HCT116 (cell line): ENCODE measurements at regions not wholly inside any gene's neighbourhood (a gene's known extent, or its start where the extent isn't known, plus 50 kb on each side); places are given as distances from the start of the nearest gene placed in this dataset.

Experiments used
- ATAC-seq: fragments of 200-7000 bp; cut with Tn5 transposase; 2 replicates; pipeline ENCODE4 v1.9.1; 2020; ENCODE audit warnings: mild to moderate bottlenecking, moderate library complexity
- BruUV-seq: library from RNA; stranded (reverse); fragments of 400-500 nt; replicated peaks from 2 replicates; lab custom pipeline; 2021; lab: Mats Ljungman, UMichigan
- CTCF ChIA-PET: fragments of 300-600 bp; sonication (Branson Sonifier 250); formaldehyde crosslinking; loops from one replicate; lab custom pipeline; 2021; ENCODE audit warnings: antibody characterized with exemption; lab: Charles Lee
- POLR2A ChIA-PET: fragments of 300-600, 350-600 bp; sonication (Branson Sonifier 250); formaldehyde crosslinking; loops from one replicate; lab custom pipeline; 2021; ENCODE audit warnings: antibody characterized with exemption; lab: Charles Lee
- RAD21 ChIA-PET, 2 experiments: fragments of 300-600 bp; sonication (Branson Sonifier 250); formaldehyde crosslinking; loops; one replicate each; lab custom pipeline; 2023; ENCODE audit warnings: low total read pairs in 2 of 2; ENCODE audit not compliant: uncharacterized antibody in 2 of 2, unreplicated experiment in 2 of 2, low non-redundant PET in 1 of 2; lab: Charles Lee
- DNase-seq: peaks from one replicate; pipeline ENCODE4 v3.0.0-alpha.2; 2010; ENCODE audit warnings: low read depth, low spot score
- H2AFZ ChIP-seq: fragments of 200-600 bp; shearing (Covaris generic), sonication (generic); 2 replicates; pipeline ENCODE4 v1.6.1; 2017; ENCODE audit warnings: low read depth, mixed run types, mixed read lengths, antibody characterized with exemption, low read length; ENCODE audit not compliant: poor library complexity, severe bottlenecking
- H3K27ac ChIP-seq: 2 replicates; pipeline ENCODE4 v1.5.1; 2012; ENCODE audit warnings: low read depth, low read length
- H3K27me3 ChIP-seq: fragments of 200-600 bp; sonication (generic); 2 replicates; pipeline ENCODE4 v1.6.1; 2016; ENCODE audit warnings: mixed run types, low read length, mixed read lengths; ENCODE audit not compliant: insufficient read depth
- H3K36me3 ChIP-seq, 2 experiments: fragments of 200-500 bp in 1 of 2; fragments of 200-600 bp in 1 of 2; sonication (Bioruptor generic) in 1 of 2; sonication (generic) in 1 of 2; 2 replicates each; pipeline versions ENCODE4 v1.5.1 to v1.6.1; 2014 to 2016; ENCODE audit warnings: low read length in 2 of 2, inconsistent platforms in 1 of 2, mixed read lengths in 1 of 2, mixed run types in 1 of 2; ENCODE audit not compliant: insufficient read depth in 2 of 2, control insufficient read depth in 1 of 2
- H3K4me1 ChIP-seq, 2 experiments: fragments of 200-600 bp in 1 of 2; sonication (generic) in 1 of 2; 2 replicates each; pipeline versions ENCODE4 v1.5.1 to v1.6.1; 2012 to 2017; ENCODE audit warnings: low read length in 2 of 2, inconsistent platforms in 1 of 2, mild to moderate bottlenecking in 1 of 2, mixed read lengths in 1 of 2, mixed run types in 1 of 2, moderate library complexity in 1 of 2; ENCODE audit not compliant: insufficient read depth in 2 of 2, control insufficient read depth in 1 of 2
- H3K4me2 ChIP-seq: fragments of 200-600 bp; sonication (generic); 2 replicates; pipeline ENCODE4 v1.6.1; 2017; ENCODE audit warnings: mixed run types, low read length, mixed read lengths
- H3K4me3 ChIP-seq, 2 experiments: fragments of 200-600 bp in 1 of 2; sonication (generic) in 1 of 2; replicated peaks in 1 of 2; 2 replicates each; pipeline ENCODE4 v1.5.1; 2011 to 2016; ENCODE audit warnings: low read length in 2 of 2, control low read depth in 1 of 2, low read depth in 1 of 2, mild to moderate bottlenecking in 1 of 2, mixed read lengths in 1 of 2, mixed run types in 1 of 2
- H3K79me2 ChIP-seq: fragments of 200-600 bp; sonication (generic); 2 replicates; pipeline ENCODE4 v1.6.1; 2017; ENCODE audit warnings: mild to moderate bottlenecking, mixed run types, low read length, moderate library complexity, mixed read lengths; ENCODE audit not compliant: insufficient read depth
- H3K9ac ChIP-seq: fragments of 200-600 bp; sonication (generic); 2 replicates; pipeline ENCODE4 v1.6.1; 2016; ENCODE audit warnings: low read length, mixed read lengths
- H3K9me2 ChIP-seq: fragments of 200-600 bp; sonication (generic), shearing (Covaris generic); 2 replicates; pipeline ENCODE4 v1.6.1; 2017; ENCODE audit warnings: mixed run types, mild to moderate bottlenecking, moderate library complexity; ENCODE audit not compliant: insufficient read depth
- H3K9me3 ChIP-seq, 2 experiments: fragments of 200-500 bp in 1 of 2; fragments of 200-600 bp in 1 of 2; sonication (Bioruptor generic) in 1 of 2; sonication (generic) in 1 of 2; 2 replicates each; pipeline ENCODE4 v1.6.1; 2014 to 2017; ENCODE audit warnings: low read length in 2 of 2, mixed read lengths in 2 of 2, inconsistent platforms in 1 of 2, low read depth in 1 of 2, mild to moderate bottlenecking in 1 of 2, mixed run types in 1 of 2, moderate library complexity in 1 of 2; ENCODE audit not compliant: control insufficient read depth in 1 of 2, insufficient read depth in 1 of 2
- H4K20me1 ChIP-seq: fragments of 200-600 bp; sonication (generic), shearing (Covaris generic); 2 replicates; pipeline ENCODE4 v1.6.1; 2017; ENCODE audit warnings: mixed run types, mild to moderate bottlenecking, moderate library complexity; ENCODE audit not compliant: insufficient read depth
- CBX3 ChIP-seq: IDR thresholded peaks from 2 replicates; pipeline ENCODE4 v1.6.1; 2012; ENCODE audit warnings: low read depth
- ELF1 ChIP-seq: IDR thresholded peaks from 2 replicates; pipeline ENCODE4 v1.6.1; 2012; ENCODE audit warnings: low read depth, borderline replicate concordance
- EZH2phosphoT487 ChIP-seq: fragments of 200-600 bp; IDR thresholded peaks from 2 replicates; pipeline ENCODE4 v1.6.1; 2018; ENCODE audit warnings: antibody characterized with exemption, borderline replicate concordance
- JUND ChIP-seq: IDR thresholded peaks from 2 replicates; pipeline ENCODE4 v1.6.1; 2012
- SP1 ChIP-seq: IDR thresholded peaks from 2 replicates; pipeline ENCODE4 v1.6.1; 2012; ENCODE audit warnings: low read depth
- ZFX ChIP-seq: fragments of 450-650 bp; IDR thresholded peaks from 2 replicates; pipeline ENCODE4 v1.6.1; 2017
- ZNF274 ChIP-seq: fragments of 200-500 bp; sonication (Bioruptor generic); IDR thresholded peaks from 2 replicates; pipeline ENCODE4 v1.6.1; 2014; ENCODE audit warnings: mild to moderate bottlenecking, low read depth, low read length, inconsistent platforms
- intact Hi-C: fragments of 100-400 bp; cut with micrococcal nuclease; formaldehyde crosslinking; loops from 2 replicates; pipeline ENCODE4 v1.10.0; 2022
- TF ChIP-seq, protein P1 (sequence below): IDR thresholded peaks from 2 replicates; pipeline ENCODE4 v1.6.1; 2012; ENCODE audit warnings: low read depth
- TF ChIP-seq, protein P2 (sequence below): IDR thresholded peaks from 2 replicates; pipeline ENCODE4 v1.6.1; 2012

DNA sequence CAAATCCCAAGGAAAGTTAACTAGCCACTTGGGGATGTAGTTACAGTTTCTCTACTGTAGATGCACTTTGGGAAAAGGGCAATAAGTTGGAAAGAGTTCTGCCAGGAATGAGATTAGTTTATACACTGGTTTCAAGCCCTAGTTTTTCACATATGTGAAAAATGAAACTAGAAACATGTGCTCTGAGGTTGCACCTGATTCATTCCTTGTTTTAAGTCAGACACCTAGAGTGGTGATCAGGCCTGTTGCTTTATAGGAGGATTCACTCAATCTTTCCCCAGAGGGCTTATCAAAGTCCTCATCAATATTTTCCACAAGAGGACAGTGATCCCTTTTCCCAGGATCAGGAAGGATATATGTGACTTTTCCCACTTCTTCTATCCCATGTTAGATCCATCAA is 515.9 kb upstream of the PKN2 start:
- Histone ChIP-seq H3K9me3 (no peaks in the 10 kb centered on the region), H3K27ac (no peak overlapping the region), H2AFZ (no peak overlapping the region), H3K4me2 (no peak overlapping the region), H3K9ac (no peak overlapping the region), H3K9me2 (no peaks in the 10 kb centered on the region), H3K27me3 (no peaks in the 10 kb centered on the region), H3K4me3 (no peak overlapping the region), H3K79me2 (no peaks in the 10 kb centered on the region), H4K20me1 (no peaks in the 10 kb centered on the region), H3K4me1 (no peaks in the 10 kb centered on the region), H3K36me3 (no peaks in the 10 kb centered on the region)
- POLR2A ChIA-PET: no interaction called here
- intact Hi-C loops: no loop called here
- CTCF ChIA-PET: interaction anchor here (1.7 kb wide), 1 partner anchor 13 kb away, joined by 4 read pairs; no protein-coding TSS in a partner anchor
- TF ChIP-seq CBX3 (no peak), ELF1 (no peak), ZFX (no peak), SP1 (no peak), EZH2phosphoT487 (no peak), ZNF274 (no peak), JUND (no peak)
- TF ChIP-seq, protein P1, sequence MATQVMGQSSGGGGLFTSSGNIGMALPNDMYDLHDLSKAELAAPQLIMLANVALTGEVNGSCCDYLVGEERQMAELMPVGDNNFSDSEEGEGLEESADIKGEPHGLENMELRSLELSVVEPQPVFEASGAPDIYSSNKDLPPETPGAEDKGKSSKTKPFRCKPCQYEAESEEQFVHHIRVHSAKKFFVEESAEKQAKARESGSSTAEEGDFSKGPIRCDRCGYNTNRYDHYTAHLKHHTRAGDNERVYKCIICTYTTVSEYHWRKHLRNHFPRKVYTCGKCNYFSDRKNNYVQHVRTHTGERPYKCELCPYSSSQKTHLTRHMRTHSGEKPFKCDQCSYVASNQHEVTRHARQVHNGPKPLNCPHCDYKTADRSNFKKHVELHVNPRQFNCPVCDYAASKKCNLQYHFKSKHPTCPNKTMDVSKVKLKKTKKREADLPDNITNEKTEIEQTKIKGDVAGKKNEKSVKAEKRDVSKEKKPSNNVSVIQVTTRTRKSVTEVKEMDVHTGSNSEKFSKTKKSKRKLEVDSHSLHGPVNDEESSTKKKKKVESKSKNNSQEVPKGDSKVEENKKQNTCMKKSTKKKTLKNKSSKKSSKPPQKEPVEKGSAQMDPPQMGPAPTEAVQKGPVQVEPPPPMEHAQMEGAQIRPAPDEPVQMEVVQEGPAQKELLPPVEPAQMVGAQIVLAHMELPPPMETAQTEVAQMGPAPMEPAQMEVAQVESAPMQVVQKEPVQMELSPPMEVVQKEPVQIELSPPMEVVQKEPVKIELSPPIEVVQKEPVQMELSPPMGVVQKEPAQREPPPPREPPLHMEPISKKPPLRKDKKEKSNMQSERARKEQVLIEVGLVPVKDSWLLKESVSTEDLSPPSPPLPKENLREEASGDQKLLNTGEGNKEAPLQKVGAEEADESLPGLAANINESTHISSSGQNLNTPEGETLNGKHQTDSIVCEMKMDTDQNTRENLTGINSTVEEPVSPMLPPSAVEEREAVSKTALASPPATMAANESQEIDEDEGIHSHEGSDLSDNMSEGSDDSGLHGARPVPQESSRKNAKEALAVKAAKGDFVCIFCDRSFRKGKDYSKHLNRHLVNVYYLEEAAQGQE: no peak
- TF ChIP-seq, protein P2, sequence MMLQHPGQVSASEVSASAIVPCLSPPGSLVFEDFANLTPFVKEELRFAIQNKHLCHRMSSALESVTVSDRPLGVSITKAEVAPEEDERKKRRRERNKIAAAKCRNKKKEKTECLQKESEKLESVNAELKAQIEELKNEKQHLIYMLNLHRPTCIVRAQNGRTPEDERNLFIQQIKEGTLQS: no peak
- DNase-seq (no peak), ATAC-seq (no peak)
- no TSS peak for BruUV-seq
- RAD21 ChIA-PET: no interaction called here
